ENCODE measurements at regions not wholly inside any gene's neighbourhood (a gene's known extent, or its start where the extent isn't known, plus 50 kb on each side); places are given as distances from the start of the nearest gene placed in this dataset.

DNA sequence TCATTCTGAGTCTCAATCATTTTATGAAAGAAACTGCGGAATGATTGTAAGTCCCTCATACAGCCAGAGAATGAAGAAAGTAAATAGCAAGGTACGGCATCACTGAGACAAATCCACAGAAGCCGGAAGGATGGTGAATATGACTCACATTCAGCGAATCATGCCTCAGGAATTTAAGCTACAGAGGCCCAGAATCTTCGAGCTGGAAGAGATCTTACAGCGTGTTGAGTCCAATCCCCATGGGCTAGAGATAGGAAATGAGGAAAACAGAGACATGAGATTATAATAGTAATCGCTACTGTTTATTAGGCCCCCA lies 173.2 kb downstream of the KIF18A start:
- TF ChIP-seq, protein P1, sequence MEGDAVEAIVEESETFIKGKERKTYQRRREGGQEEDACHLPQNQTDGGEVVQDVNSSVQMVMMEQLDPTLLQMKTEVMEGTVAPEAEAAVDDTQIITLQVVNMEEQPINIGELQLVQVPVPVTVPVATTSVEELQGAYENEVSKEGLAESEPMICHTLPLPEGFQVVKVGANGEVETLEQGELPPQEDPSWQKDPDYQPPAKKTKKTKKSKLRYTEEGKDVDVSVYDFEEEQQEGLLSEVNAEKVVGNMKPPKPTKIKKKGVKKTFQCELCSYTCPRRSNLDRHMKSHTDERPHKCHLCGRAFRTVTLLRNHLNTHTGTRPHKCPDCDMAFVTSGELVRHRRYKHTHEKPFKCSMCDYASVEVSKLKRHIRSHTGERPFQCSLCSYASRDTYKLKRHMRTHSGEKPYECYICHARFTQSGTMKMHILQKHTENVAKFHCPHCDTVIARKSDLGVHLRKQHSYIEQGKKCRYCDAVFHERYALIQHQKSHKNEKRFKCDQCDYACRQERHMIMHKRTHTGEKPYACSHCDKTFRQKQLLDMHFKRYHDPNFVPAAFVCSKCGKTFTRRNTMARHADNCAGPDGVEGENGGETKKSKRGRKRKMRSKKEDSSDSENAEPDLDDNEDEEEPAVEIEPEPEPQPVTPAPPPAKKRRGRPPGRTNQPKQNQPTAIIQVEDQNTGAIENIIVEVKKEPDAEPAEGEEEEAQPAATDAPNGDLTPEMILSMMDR (IDR thresholded peaks at IDR 0.05; ENCODE audit: extremely low read depth, insufficient read depth, missing control alignments) = no peak
- no peak for DNase-seq (ENCODE audit: low spot score)
- in situ Hi-C loops (cut with MboI; ENCODE audit: low pct_unique_long_range_greater_than_20kb, low sequenced_read_pairs, unreplicated experiment) = no loop called here

DNA sequence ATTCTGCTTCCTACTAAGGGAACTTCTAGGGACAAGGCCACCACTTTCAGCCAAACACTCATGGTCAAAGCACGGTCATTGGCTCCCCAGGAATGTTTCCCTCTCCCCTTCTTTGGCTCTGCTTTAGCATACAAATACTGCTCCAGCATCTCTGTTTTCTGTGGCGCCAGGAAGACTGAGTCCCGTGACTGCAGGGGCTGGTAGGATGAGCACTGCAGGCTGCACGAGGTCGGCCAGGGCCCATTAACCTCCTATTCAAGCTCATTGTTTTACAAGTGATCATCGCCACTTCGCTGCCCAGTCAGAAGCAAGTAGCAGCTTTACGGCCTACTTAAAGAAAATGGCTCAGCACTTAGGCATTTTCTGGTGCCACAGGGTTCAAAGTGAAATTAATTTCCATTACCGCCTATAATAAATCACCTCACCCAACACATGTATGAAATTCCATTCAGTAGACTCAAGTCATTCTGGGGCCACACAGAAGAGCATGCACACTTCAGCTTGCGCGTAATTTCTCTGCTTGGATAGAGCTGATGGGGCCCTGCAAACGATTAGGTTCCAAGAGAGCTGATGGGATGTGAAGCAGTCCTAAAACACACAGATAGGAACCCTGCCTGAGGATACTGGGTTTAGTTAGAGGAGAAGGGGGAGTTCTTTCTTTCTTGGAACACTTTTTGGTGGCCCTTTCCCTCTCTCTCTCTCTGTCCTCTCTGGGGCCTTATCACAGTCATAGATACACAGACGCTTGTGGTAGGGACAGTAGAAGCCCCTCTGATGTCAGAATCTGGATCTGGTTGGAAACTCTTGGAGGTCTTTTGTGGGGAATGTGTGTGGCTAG lies 173.7 kb downstream of the KIF18A start:
- DNase-seq (ENCODE audit: low spot score) = no peak
- in situ Hi-C loops (cut with MboI; ENCODE audit: low pct_unique_long_range_greater_than_20kb, low sequenced_read_pairs, unreplicated experiment) = no loop called here
- TF ChIP-seq, protein P1 (IDR thresholded peaks at IDR 0.05; ENCODE audit: extremely low read depth, insufficient read depth, missing control alignments) = no peak

DNA sequence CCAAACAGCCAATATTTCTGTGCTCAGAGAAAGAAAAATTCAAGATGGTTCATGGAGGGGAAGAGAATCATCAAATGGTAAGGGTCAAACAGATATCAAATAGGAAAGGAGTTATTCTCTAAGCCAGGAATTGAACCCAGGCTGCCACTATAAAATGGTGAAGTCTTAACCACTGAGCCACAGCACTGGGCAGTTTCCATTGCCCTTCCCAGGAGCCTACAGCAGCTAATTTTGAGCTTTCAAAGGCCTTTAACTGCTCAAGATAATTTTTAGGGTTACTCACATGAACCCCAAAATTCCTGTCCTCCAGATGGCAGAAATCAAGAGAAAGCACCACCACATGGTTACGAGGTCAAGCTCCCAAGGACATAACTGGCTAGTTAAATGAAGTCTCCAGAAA lies 176.2 kb downstream of the KIF18A start:
- in situ Hi-C loops (cut with MboI; ENCODE audit: low pct_unique_long_range_greater_than_20kb, low sequenced_read_pairs, unreplicated experiment) = no loop called here
- TF ChIP-seq, protein P1 (IDR thresholded peaks at IDR 0.05; ENCODE audit: extremely low read depth, insufficient read depth, missing control alignments) = no peak
- no peak for DNase-seq (ENCODE audit: low spot score)

DNA sequence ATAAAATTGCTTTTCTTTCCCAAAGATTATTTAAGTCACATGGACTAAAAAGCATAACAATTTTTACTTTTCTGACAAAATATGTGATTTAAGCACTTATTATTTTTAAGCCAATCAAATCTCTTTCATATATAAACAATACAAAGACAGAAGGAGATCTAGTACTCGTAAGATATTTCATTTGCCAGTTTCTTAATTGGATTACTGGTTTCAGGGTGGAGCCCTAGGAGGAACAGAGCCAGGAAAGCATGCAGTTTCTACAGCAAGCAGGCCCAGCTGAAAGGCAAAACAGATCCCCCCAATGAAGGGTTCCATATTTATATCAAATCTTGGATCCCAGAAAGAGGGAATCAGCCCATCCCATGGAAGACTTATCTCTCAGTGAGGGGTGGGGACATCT lies 177.0 kb downstream of the KIF18A start:
- TF ChIP-seq, protein P1 (IDR thresholded peaks at IDR 0.05; ENCODE audit: extremely low read depth, insufficient read depth, missing control alignments) = no peak
- DNase-seq (ENCODE audit: low spot score) = no peak
- in situ Hi-C loops (cut with MboI; ENCODE audit: low pct_unique_long_range_greater_than_20kb, low sequenced_read_pairs, unreplicated experiment) = no loop called here

DNA sequence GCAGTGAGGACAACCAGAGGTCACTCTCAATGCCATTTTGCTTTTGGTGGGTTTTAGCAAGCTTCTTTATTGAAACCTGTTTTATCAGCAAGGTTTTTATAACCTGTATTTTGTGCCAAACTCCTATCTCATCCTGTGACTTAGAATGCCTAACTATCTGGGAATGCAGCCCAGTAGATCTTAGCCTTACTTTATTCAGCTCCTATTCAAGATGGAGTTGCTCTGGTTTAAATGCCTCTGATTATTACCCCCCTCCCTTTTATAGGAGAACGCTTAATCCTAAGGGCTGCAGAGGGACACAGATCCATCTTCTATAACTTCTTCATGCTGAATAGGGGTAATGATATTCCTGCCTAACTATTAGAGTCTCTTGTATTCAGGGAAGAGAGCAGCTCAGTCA lies 179.1 kb downstream of the KIF18A start:
- no peak for DNase-seq (ENCODE audit: low spot score)
- TF ChIP-seq, protein P1 (IDR thresholded peaks at IDR 0.05; ENCODE audit: extremely low read depth, insufficient read depth, missing control alignments) = no peak
- in situ Hi-C loops (cut with MboI; ENCODE audit: low pct_unique_long_range_greater_than_20kb, low sequenced_read_pairs, unreplicated experiment) = no loop called here

DNA sequence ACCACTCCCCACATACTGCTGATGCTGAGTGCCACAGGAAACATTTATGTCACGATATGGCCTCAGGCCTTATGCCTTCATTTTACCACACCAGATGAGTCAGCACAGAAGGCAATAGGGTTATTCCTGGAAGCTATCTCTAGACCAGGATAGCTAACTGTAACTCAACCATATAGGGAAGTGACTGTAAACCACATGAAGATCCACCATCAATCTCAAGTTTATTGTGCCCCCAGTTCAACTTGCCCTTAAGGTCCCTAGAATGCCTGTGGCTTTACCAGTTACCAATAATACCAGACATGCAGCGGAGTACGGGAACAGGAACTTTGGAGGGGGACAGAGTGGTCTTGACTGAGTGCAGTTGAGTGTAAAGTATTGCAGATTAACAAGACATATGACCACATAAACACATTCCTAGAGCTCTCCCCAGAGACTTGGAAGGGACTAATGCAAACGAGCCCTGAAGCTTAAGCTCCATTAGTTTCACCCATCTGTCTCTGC lies 180.9 kb downstream of the KIF18A start:
- in situ Hi-C loops (cut with MboI; ENCODE audit: low pct_unique_long_range_greater_than_20kb, low sequenced_read_pairs, unreplicated experiment) = no loop called here
- TF ChIP-seq, protein P1 (IDR thresholded peaks at IDR 0.05; ENCODE audit: extremely low read depth, insufficient read depth, missing control alignments) = no peak
- DNase-seq (ENCODE audit: low spot score) = no peak

All from GM13977 (cell line).